Activated CD8-positive, alpha-beta memory T cell treated with anti-CD3 and anti-CD28 coated beads, Interleukin-2, amount 10 ng/mL, durations not matched to agents 7 days and 5 days (primary cell): ENCODE measurements at regions not wholly inside any gene's neighbourhood (a gene's known extent, or its start where the extent isn't known, plus 50 kb on each side); places are given as distances from the start of the nearest gene placed in this dataset.

Source experiments
- ATAC-seq: fragments of 150-1000 bp; cut with Tn5 transposase; one replicate; pipeline ENCODE4 v1.10.0; 2021; ENCODE audit warnings: moderate library complexity
- CTCF ChIA-PET: fragments of 350-600 bp; sonication (Branson Sonifier 250); formaldehyde crosslinking; loops from one replicate; lab custom pipeline; 2021; ENCODE audit warnings: antibody characterized with exemption; lab: Charles Lee
- DNase-seq: peaks from one replicate; pipeline ENCODE4 v3.0.0-alpha.2; 2020
- H3K27ac Mint-ChIP-seq: one replicate; pipeline ENCODE4 v1.8.0; 2021; ENCODE audit warnings: mild to moderate bottlenecking, mixed read lengths
- H3K27me3 Mint-ChIP-seq: one replicate; pipeline ENCODE4 v1.8.0; 2021; ENCODE audit warnings: mixed read lengths
- H3K36me3 Mint-ChIP-seq: one replicate; pipeline ENCODE4 v1.8.0; 2021; ENCODE audit warnings: mild to moderate bottlenecking, mixed read lengths
- H3K4me1 Mint-ChIP-seq: one replicate; pipeline ENCODE4 v1.8.0; 2021; ENCODE audit warnings: mixed read lengths
- H3K4me3 Mint-ChIP-seq: one replicate; pipeline ENCODE4 v1.8.0; 2021; ENCODE audit warnings: mild to moderate bottlenecking, moderate library complexity, mixed read lengths
- H3K9me3 Mint-ChIP-seq: one replicate; pipeline ENCODE4 v1.8.0; 2022; ENCODE audit warnings: low read depth, mixed read lengths

- no peaks in the 10 kb centered on the region for H3K4me1 Mint-ChIP-seq
- CTCF ChIA-PET: no interaction called here
- H3K4me3 Mint-ChIP-seq: no peak overlapping the region
- no peaks in the 10 kb centered on the region for H3K36me3 Mint-ChIP-seq
- no peak overlapping the region for H3K27ac Mint-ChIP-seq
- ATAC-seq (no peak), DNase-seq (no peak)
- peaks cover 5% of the 10 kb centered on the region for H3K9me3 Mint-ChIP-seq
- no peaks in the 10 kb centered on the region for H3K27me3 Mint-ChIP-seq
Observed at GRCh38 chr3:82308755-82309154, 547.3 kb upstream of the GBE1 start.

- ATAC-seq: no peak
- Mint-ChIP-seq H3K9me3 (peaks cover 5% of the 10 kb centered on the region), H3K4me3 (no peak overlapping the region), H3K4me1 (no peaks in the 10 kb centered on the region), H3K36me3 (no peaks in the 10 kb centered on the region), H3K27me3 (no peaks in the 10 kb centered on the region), H3K27ac (no peak overlapping the region)
- DNase-seq: no peak
- CTCF ChIA-PET: no interaction called here
Observed at GRCh38 chr3:82306189-82306588, 544.7 kb upstream of the GBE1 start.

DNA sequence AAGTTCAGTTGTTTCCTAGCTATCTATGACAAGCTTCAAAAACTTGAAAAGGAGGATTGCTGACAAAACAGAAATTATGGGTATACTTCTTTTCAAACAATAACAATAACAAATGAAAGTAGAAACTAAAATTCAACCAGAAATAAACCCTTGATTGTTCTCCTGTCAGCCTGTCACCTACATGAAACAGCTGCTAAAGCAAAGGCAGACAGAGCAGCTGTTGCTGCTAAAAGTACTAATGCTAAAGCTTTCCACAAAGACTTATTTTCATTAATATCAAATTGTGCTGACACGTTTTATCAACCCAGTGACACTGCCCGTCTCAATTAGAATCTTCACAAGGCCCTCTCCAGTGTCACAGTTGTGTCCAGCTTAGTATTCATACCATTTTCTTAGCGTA, 533.2 kb upstream of the GBE1 start:
- no peak for DNase-seq
- H3K4me3 Mint-ChIP-seq: no peak overlapping the region
- H3K4me1 Mint-ChIP-seq: no peaks in the 10 kb centered on the region
- CTCF ChIA-PET: no interaction called here
- H3K9me3 Mint-ChIP-seq: no peaks in the 10 kb centered on the region
- no peaks in the 10 kb centered on the region for H3K27me3 Mint-ChIP-seq
- no peak for ATAC-seq
- no peaks in the 10 kb centered on the region for H3K36me3 Mint-ChIP-seq
- H3K27ac Mint-ChIP-seq: no peak overlapping the region

GRCh38 chr3:82293867-82294266, 532.4 kb upstream of the GBE1 start:
- CTCF ChIA-PET: no interaction called here
- no peak overlapping the region for H3K27ac Mint-ChIP-seq
- H3K36me3 Mint-ChIP-seq: no peaks in the 10 kb centered on the region
- peaks cover 1% of the 10 kb centered on the region for H3K9me3 Mint-ChIP-seq
- H3K4me1 Mint-ChIP-seq: no peaks in the 10 kb centered on the region
- ATAC-seq: no peak
- H3K27me3 Mint-ChIP-seq: no peaks in the 10 kb centered on the region
- no peak for DNase-seq
- no peak overlapping the region for H3K4me3 Mint-ChIP-seq

GRCh38 chr3:82293435-82293834, 532.0 kb upstream of the GBE1 start:
- no peak for DNase-seq
- Mint-ChIP-seq H3K4me3 (no peak overlapping the region), H3K27me3 (no peaks in the 10 kb centered on the region), H3K27ac (no peak overlapping the region), H3K9me3 (peaks cover 5% of the 10 kb centered on the region), H3K36me3 (no peaks in the 10 kb centered on the region), H3K4me1 (no peaks in the 10 kb centered on the region)
- ATAC-seq: no peak
- CTCF ChIA-PET: no interaction called here

- Mint-ChIP-seq H3K4me3 (no peak overlapping the region), H3K4me1 (no peaks in the 10 kb centered on the region), H3K36me3 (no peaks in the 10 kb centered on the region), H3K9me3 (peaks cover 11% of the 10 kb centered on the region), H3K27ac (no peak overlapping the region), H3K27me3 (no peaks in the 10 kb centered on the region)
- CTCF ChIA-PET: no interaction called here
- DNase-seq (no peak), ATAC-seq (no peak)
Observed at GRCh38 chr3:82287562-82287961, 526.1 kb upstream of the GBE1 start.

- no peak for ATAC-seq
Observed at GRCh38 chr3:82281205-82281604, 519.8 kb upstream of the GBE1 start.

GRCh38 chr3:82276992-82277391, 515.5 kb upstream of the GBE1 start:
- DNase-seq (no peak), ATAC-seq (no peak)
- Mint-ChIP-seq H3K4me1 (no peaks in the 10 kb centered on the region), H3K9me3 (peaks cover 10% of the 10 kb centered on the region), H3K27me3 (no peaks in the 10 kb centered on the region), H3K36me3 (no peaks in the 10 kb centered on the region), H3K27ac (no peak overlapping the region), H3K4me3 (no peak overlapping the region)
- CTCF ChIA-PET: no interaction called here

More at GRCh38 chr3:82281205-82281604, 519.8 kb upstream of the GBE1 start:
- Mint-ChIP-seq H3K4me1 (no peaks in the 10 kb centered on the region), H3K27ac (no peak overlapping the region), H3K9me3 (peaks cover 7% of the 10 kb centered on the region), H3K4me3 (no peak overlapping the region), H3K36me3 (no peaks in the 10 kb centered on the region), H3K27me3 (no peaks in the 10 kb centered on the region)
- CTCF ChIA-PET: no interaction called here
- DNase-seq: no peak

DNA sequence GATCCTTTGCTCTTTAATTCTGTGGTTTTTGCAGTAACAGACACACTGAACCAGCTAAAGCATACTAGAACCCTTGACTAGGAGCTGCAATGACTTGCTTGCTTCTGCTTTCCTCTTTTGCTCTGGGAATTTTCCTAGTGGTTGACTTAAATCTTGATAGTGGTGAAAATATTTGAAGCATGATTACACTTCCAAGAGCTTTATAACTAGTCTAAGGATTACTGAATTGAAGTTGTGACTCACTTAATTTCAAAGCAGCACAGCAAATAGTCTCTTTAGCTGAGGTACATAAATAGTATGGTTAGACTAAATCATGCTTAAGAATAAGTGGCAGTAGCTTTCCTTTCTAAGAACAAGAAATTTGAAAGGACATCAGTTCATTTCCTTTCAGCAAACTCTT, 513.5 kb upstream of the GBE1 start:
- H3K36me3 Mint-ChIP-seq: no peaks in the 10 kb centered on the region

DNA sequence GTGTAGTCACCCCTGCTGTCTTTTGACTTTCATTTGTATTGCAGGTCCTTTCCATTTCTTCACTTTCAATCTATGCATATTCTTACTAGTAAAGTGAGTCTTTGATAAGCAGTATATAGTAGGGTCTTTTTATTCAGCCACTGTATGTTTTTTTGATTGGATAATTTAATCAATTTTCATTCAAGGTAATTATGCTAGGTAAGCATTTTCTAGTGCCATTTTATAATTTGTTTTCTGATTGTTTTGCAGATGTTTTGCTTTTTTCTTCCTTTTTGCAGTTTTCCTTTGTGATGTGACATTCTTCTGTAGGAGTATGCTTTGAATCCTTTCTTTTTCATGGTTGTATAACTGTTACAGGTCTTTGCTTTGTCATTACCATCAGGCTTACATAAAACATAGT, 504.3 kb upstream of the GBE1 start:
- CTCF ChIA-PET: no interaction called here
- ATAC-seq (no peak), DNase-seq (no peak)
- H3K4me1 Mint-ChIP-seq: no peaks in the 10 kb centered on the region
- H3K36me3 Mint-ChIP-seq: no peaks in the 10 kb centered on the region
- no peak overlapping the region for H3K4me3 Mint-ChIP-seq
- H3K27me3 Mint-ChIP-seq: no peaks in the 10 kb centered on the region
- H3K27ac Mint-ChIP-seq: no peak overlapping the region
- peaks cover 11% of the 10 kb centered on the region for H3K9me3 Mint-ChIP-seq

More for the DNA sequence above, 513.5 kb upstream of the GBE1 start:
- Mint-ChIP-seq H3K9me3 (peaks cover 12% of the 10 kb centered on the region), H3K27me3 (no peaks in the 10 kb centered on the region), H3K27ac (no peak overlapping the region), H3K4me3 (no peak overlapping the region), H3K4me1 (no peaks in the 10 kb centered on the region)
- ATAC-seq: no peak
- CTCF ChIA-PET: no interaction called here
- DNase-seq: no peak

- Mint-ChIP-seq H3K4me3 (no peak overlapping the region), H3K27me3 (no peaks in the 10 kb centered on the region)
Observed at GRCh38 chr3:82262193-82262592, 500.7 kb upstream of the GBE1 start.

DNA sequence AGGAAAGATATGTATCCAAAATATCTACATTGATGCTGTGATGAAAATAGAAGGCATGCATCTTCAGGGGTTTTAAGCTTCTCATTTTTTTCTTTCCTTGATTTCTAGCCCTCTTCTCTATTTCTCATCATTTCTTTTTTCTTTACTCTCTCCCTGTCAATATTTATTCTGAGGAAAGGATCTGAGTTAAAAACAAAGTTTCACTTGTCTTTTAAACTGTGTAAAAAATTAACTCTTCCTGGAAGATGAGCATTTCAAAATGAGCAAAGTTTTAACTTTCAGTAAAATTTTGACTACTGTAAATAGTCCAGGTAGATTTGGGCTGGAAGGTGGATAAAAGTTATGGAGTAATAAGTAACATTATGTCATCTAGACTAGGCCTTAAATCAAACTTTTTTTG, 500.2 kb upstream of the GBE1 start:
- no peaks in the 10 kb centered on the region for H3K4me1 Mint-ChIP-seq
- CTCF ChIA-PET: no interaction called here
- no peak for DNase-seq
- H3K27ac Mint-ChIP-seq: no peak overlapping the region
- no peaks in the 10 kb centered on the region for H3K27me3 Mint-ChIP-seq
- no peaks in the 10 kb centered on the region for H3K36me3 Mint-ChIP-seq
- peaks cover 5% of the 10 kb centered on the region for H3K9me3 Mint-ChIP-seq
- ATAC-seq: no peak
- no peak overlapping the region for H3K4me3 Mint-ChIP-seq

More at GRCh38 chr3:82262193-82262592, 500.7 kb upstream of the GBE1 start:
- CTCF ChIA-PET: no interaction called here
- DNase-seq (no peak), ATAC-seq (no peak)
- Mint-ChIP-seq H3K9me3 (peaks cover 5% of the 10 kb centered on the region), H3K36me3 (no peaks in the 10 kb centered on the region), H3K27ac (no peak overlapping the region), H3K4me1 (no peaks in the 10 kb centered on the region)

DNA sequence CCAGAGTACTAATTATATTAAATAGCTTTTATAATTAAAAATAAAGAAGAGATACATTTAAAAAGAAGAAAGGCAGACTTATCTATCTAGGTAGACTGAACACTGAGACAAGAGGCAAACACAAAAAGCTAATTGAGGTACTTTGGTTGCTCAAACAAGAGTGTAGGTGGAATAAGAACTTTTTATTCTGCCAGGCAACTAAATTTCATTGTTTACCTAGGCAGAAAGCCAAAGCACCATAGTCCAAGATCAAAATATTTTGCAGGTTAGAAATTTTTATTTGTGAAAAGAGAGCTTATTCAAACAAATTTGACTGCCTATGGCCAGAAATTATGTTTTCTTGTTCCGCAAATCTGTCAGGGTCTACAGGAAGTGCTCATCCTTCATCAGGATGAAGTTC, 499.6 kb upstream of the GBE1 start:
- ATAC-seq (no peak), DNase-seq (no peak)
- H3K9me3 Mint-ChIP-seq: peaks cover 5% of the 10 kb centered on the region
- H3K4me3 Mint-ChIP-seq: no peak overlapping the region
- no peaks in the 10 kb centered on the region for H3K36me3 Mint-ChIP-seq
- H3K27ac Mint-ChIP-seq: no peak overlapping the region
- H3K27me3 Mint-ChIP-seq: no peaks in the 10 kb centered on the region
- CTCF ChIA-PET: no interaction called here
- no peaks in the 10 kb centered on the region for H3K4me1 Mint-ChIP-seq

- no peaks in the 10 kb centered on the region for H3K4me1 Mint-ChIP-seq
- H3K27me3 Mint-ChIP-seq: no peaks in the 10 kb centered on the region
- CTCF ChIA-PET: no interaction called here
- no peak overlapping the region for H3K27ac Mint-ChIP-seq
- ATAC-seq (no peak), DNase-seq (no peak)
- no peaks in the 10 kb centered on the region for H3K36me3 Mint-ChIP-seq
- H3K4me3 Mint-ChIP-seq: no peak overlapping the region
- H3K9me3 Mint-ChIP-seq: peaks cover 5% of the 10 kb centered on the region
Observed at GRCh38 chr3:82259994-82260393, 498.5 kb upstream of the GBE1 start.

GRCh38 chr3:82240322-82240721, 478.9 kb upstream of the GBE1 start:
- no peak overlapping the region for H3K27ac Mint-ChIP-seq
- CTCF ChIA-PET: interaction anchor here (0.6 kb wide), 1 partner anchor 716 kb away, joined by 3 read pairs; no protein-coding TSS in a partner anchor
- H3K36me3 Mint-ChIP-seq: no peaks in the 10 kb centered on the region
- ATAC-seq (no peak), DNase-seq (no peak)
- no peaks in the 10 kb centered on the region for H3K27me3 Mint-ChIP-seq
- H3K4me1 Mint-ChIP-seq: no peaks in the 10 kb centered on the region
- H3K9me3 Mint-ChIP-seq: peaks cover 3% of the 10 kb centered on the region
- H3K4me3 Mint-ChIP-seq: no peak overlapping the region
